ENCODE measurements at regions not wholly inside any gene's neighbourhood (a gene's known extent, or its start where the extent isn't known, plus 50 kb on each side); places are given as distances from the start of the nearest gene placed in this dataset.
"Not testable (repeated sequence)": the region's sequence is repeated elsewhere in the genome, so short reads cannot be mapped to it uniquely, and the experiment has no call there.

GRCh38 chr12:75882421-75882820 lies 149.2 kb downstream of the PHLDA1 start:
- intact Hi-C loops (cut with DNase I, micrococcal nuclease), result no loop called here
- no peak for ATAC-seq
- no peak for DNase-seq

GRCh38 chr12:75881920-75882319 lies 149.7 kb downstream of the PHLDA1 start:
- intact Hi-C loops (cut with DNase I, micrococcal nuclease), result no loop called here
- ATAC-seq (no peak), DNase-seq (no peak)

- DNase-seq (no peak), ATAC-seq (no peak)
- intact Hi-C loops (cut with DNase I, micrococcal nuclease), result no loop called here
These were observed 153.6 kb downstream of the PHLDA1 start for GRCh38 chr12:75877763-75878621.

- intact Hi-C loops (cut with DNase I, micrococcal nuclease), result no loop called here
- ATAC-seq (no peak), DNase-seq (no peak)
These were observed 154.5 kb downstream of the PHLDA1 start for GRCh38 chr12:75876832-75877762.

- intact Hi-C loops (cut with DNase I, micrococcal nuclease), result no loop called here
- DNase-seq, result no peak
- ATAC-seq, result no peak
These were observed 157.1 kb downstream of the PHLDA1 start for GRCh38 chr12:75874441-75874840.

- DNase-seq, result no peak
- peak; percentile 51 for ATAC-seq
- intact Hi-C loops (cut with DNase I, micrococcal nuclease), result no loop called here
These were observed 158.8 kb downstream of the PHLDA1 start for GRCh38 chr12:75872762-75873161.

GRCh38 chr12:75870878-75871277 lies 160.7 kb downstream of the PHLDA1 start:
- DNase-seq, result no peak
- intact Hi-C loops (cut with DNase I, micrococcal nuclease), result no loop called here
- no peak for ATAC-seq

GRCh38 chr12:75868501-75868900 lies 163.1 kb downstream of the PHLDA1 start:
- intact Hi-C loops (cut with DNase I, micrococcal nuclease), result no loop called here
- ATAC-seq, result no peak
- no peak for DNase-seq

GRCh38 chr12:75865315-75865714 lies 166.3 kb downstream of the PHLDA1 start:
- no peak for ATAC-seq
- DNase-seq, result no peak
- intact Hi-C loops (cut with DNase I, micrococcal nuclease), result no loop called here

GRCh38 chr12:75864161-75864560 lies 167.4 kb downstream of the PHLDA1 start:
- intact Hi-C loops (cut with DNase I, micrococcal nuclease), result no loop called here
- DNase-seq (no peak), ATAC-seq (no peak)

GRCh38 chr12:75863533-75863932 lies 168.0 kb downstream of the PHLDA1 start:
- intact Hi-C loops (cut with DNase I, micrococcal nuclease), result no loop called here
- ATAC-seq (peak; percentile 54), DNase-seq (no peak)

- ATAC-seq, result peak; percentile 66
- DNase-seq, result no peak
- intact Hi-C loops (cut with DNase I, micrococcal nuclease), result no loop called here
These were observed 168.7 kb downstream of the PHLDA1 start for GRCh38 chr12:75862692-75863471.

GRCh38 chr12:75859868-75860267 lies 171.7 kb downstream of the PHLDA1 start:
- intact Hi-C loops (cut with DNase I, micrococcal nuclease), result no loop called here

GRCh38 chr12:75856235-75856634 lies 175.3 kb downstream of the PHLDA1 start:
- intact Hi-C loops (cut with DNase I, micrococcal nuclease), result no loop called here
- no peak for ATAC-seq
- no peak for DNase-seq

More at GRCh38 chr12:75859868-75860267, 171.7 kb downstream of the PHLDA1 start:
- no peak for DNase-seq
- ATAC-seq, result no peak

GRCh38 chr12:75855360-75855759 lies 176.2 kb downstream of the PHLDA1 start:
- intact Hi-C loops (cut with DNase I, micrococcal nuclease), result no loop called here
- ATAC-seq (no peak), DNase-seq (no peak)

- ATAC-seq (no peak), DNase-seq (no peak)
- intact Hi-C loops (cut with DNase I, micrococcal nuclease), result no loop called here
These were observed 176.8 kb downstream of the PHLDA1 start for GRCh38 chr12:75854681-75855309.

- ATAC-seq; intact Hi-C loops (cut with DNase I, micrococcal nuclease); DNase-seq: not testable (repeated sequence)
These were observed 177.4 kb downstream of the PHLDA1 start for GRCh38 chr12:75854137-75854536.

GRCh38 chr12:75853626-75854025 lies 177.9 kb downstream of the PHLDA1 start:
- ATAC-seq, result no peak
- intact Hi-C loops (cut with DNase I, micrococcal nuclease), result no loop called here
- DNase-seq, result no peak

GRCh38 chr12:75852956-75853355 lies 178.6 kb downstream of the PHLDA1 start:
- DNase-seq (no peak), ATAC-seq (no peak)
- intact Hi-C loops (cut with DNase I, micrococcal nuclease), result no loop called here
